Muscle layer of duodenum (tissue), 2 donors: ENCODE measurements at regions not wholly inside any gene's neighbourhood (a gene's known extent, or its start where the extent isn't known, plus 50 kb on each side); places are given as distances from the start of the nearest gene placed in this dataset.
"Not testable (repeated sequence)": the region's sequence is repeated elsewhere in the genome, so short reads cannot be mapped to it uniquely, and the experiment has no call there.

Experiments
- H3K27ac ChIP-seq: one replicate; pipeline ENCODE4 v1.7.0; 2013; ENCODE audit warnings: mild to moderate bottlenecking, low read length
- H3K27me3 ChIP-seq: one replicate; pipeline ENCODE4 v1.7.0; 2013; ENCODE audit warnings: low read depth, mild to moderate bottlenecking, control low read depth, low read length
- H3K36me3 ChIP-seq, 2 donors: one replicate each; pipeline ENCODE4 v1.7.0; 2013; ENCODE audit warnings: low read length in 2 of 2, control low read depth in 1 of 2, mild to moderate bottlenecking in 1 of 2; ENCODE audit not compliant: insufficient read depth in 2 of 2, control insufficient read depth in 1 of 2
- H3K4me1 ChIP-seq, 2 donors: one replicate each; pipeline ENCODE4 v1.7.0; 2013; ENCODE audit warnings: low read length in 2 of 2, mild to moderate bottlenecking in 2 of 2, control low read depth in 1 of 2, moderate library complexity in 1 of 2; ENCODE audit not compliant: insufficient read depth in 2 of 2, control insufficient read depth in 1 of 2
- H3K4me3 ChIP-seq, 2 donors: one replicate each; pipeline ENCODE4 v1.7.0; 2013; ENCODE audit warnings: low read length in 2 of 2, low read depth in 1 of 2, mild to moderate bottlenecking in 1 of 2
- H3K9me3 ChIP-seq, 2 donors: one replicate each; pipeline ENCODE4 v1.7.0; 2013; ENCODE audit warnings: low read length in 2 of 2, control low read depth in 1 of 2, mild to moderate bottlenecking in 1 of 2; ENCODE audit not compliant: control insufficient read depth in 1 of 2
- donor health status: healthy.

GRCh38 chr2:18950361-18950851 lies 361.0 kb upstream of the NT5C1B start:
- Histone ChIP-seq H3K36me3 (no peaks in the 10 kb centered on the region), H3K4me1 (peaks cover 0 to 12% of the 10 kb centered on the region in 2 donors), H3K27me3 (no peaks in the 10 kb centered on the region), H3K27ac (peak overlapping the region; percentile 2), H3K9me3 (no peaks in the 10 kb centered on the region), H3K4me3 (no peak overlapping the region)

GRCh38 chr2:18949871-18950270 lies 360.5 kb upstream of the NT5C1B start:
- peaks cover 0 to 12% of the 10 kb centered on the region in 2 donors for H3K4me1 ChIP-seq
- H3K27ac ChIP-seq = peak overlapping the region; percentile 2
- H3K4me3 ChIP-seq = no peak overlapping the region
- H3K36me3 ChIP-seq = no peaks in the 10 kb centered on the region
- no peaks in the 10 kb centered on the region for H3K9me3 ChIP-seq
- H3K27me3 ChIP-seq = no peaks in the 10 kb centered on the region

GRCh38 chr2:18940184-18940583 lies 350.8 kb upstream of the NT5C1B start:
- Histone ChIP-seq H3K27ac (no peak overlapping the region), H3K27me3 (no peaks in the 10 kb centered on the region), H3K9me3 (no peaks in the 10 kb centered on the region), H3K36me3 (no peaks in the 10 kb centered on the region), H3K4me3 (no peak overlapping the region), H3K4me1 (no peaks in the 10 kb centered on the region)

GRCh38 chr2:18939740-18940139 lies 350.4 kb upstream of the NT5C1B start:
- not testable (repeated sequence) for H3K27me3 ChIP-seq, H3K9me3 ChIP-seq, H3K4me3 ChIP-seq, H3K4me1 ChIP-seq, H3K27ac ChIP-seq, H3K36me3 ChIP-seq

- H3K4me1 ChIP-seq = peaks cover 0 to 6% of the 10 kb centered on the region in 2 donors
- no peak overlapping the region for H3K27ac ChIP-seq
- H3K27me3 ChIP-seq = no peaks in the 10 kb centered on the region
Measured at GRCh38 chr2:18934886-18935285, 345.5 kb upstream of the NT5C1B start.

GRCh38 chr2:18932853-18933252 lies 343.5 kb upstream of the NT5C1B start:
- H3K9me3 ChIP-seq = peaks cover 0 to 4% of the 10 kb centered on the region in 2 donors
- no peak overlapping the region for H3K27ac ChIP-seq
- no peaks in the 10 kb centered on the region for H3K27me3 ChIP-seq
- H3K36me3 ChIP-seq = no peaks in the 10 kb centered on the region
- H3K4me1 ChIP-seq = peaks cover 0 to 13% of the 10 kb centered on the region in 2 donors
- H3K4me3 ChIP-seq = no peak overlapping the region

More at GRCh38 chr2:18934886-18935285, 345.5 kb upstream of the NT5C1B start:
- Histone ChIP-seq H3K9me3 (peaks cover 0 to 4% of the 10 kb centered on the region in 2 donors), H3K4me3 (no peak overlapping the region), H3K36me3 (no peaks in the 10 kb centered on the region)

- Histone ChIP-seq H3K4me3 (no peak overlapping the region), H3K27me3 (no peaks in the 10 kb centered on the region), H3K27ac (no peak overlapping the region), H3K36me3 (no peaks in the 10 kb centered on the region), H3K9me3 (peaks cover 0 to 4% of the 10 kb centered on the region in 2 donors), H3K4me1 (peaks cover 0 to 15% of the 10 kb centered on the region in 2 donors)
Measured at GRCh38 chr2:18930971-18931370, 341.6 kb upstream of the NT5C1B start.

GRCh38 chr2:18927525-18928232 lies 338.3 kb upstream of the NT5C1B start:
- H3K27ac ChIP-seq = no peak overlapping the region
- H3K36me3 ChIP-seq = no peaks in the 10 kb centered on the region
- H3K4me1 ChIP-seq = peaks cover 0 to 26% of the 10 kb centered on the region in 2 donors
- no peak overlapping the region for H3K4me3 ChIP-seq
- no peaks in the 10 kb centered on the region for H3K9me3 ChIP-seq
- no peaks in the 10 kb centered on the region for H3K27me3 ChIP-seq

- Histone ChIP-seq H3K27ac (no peak overlapping the region), H3K9me3 (no peaks in the 10 kb centered on the region)
Measured at GRCh38 chr2:18926631-18927524, 337.5 kb upstream of the NT5C1B start.

GRCh38 chr2:18925296-18925695 lies 335.9 kb upstream of the NT5C1B start:
- H3K9me3 ChIP-seq = no peaks in the 10 kb centered on the region
- H3K4me3 ChIP-seq = no peak overlapping the region
- H3K36me3 ChIP-seq = no peaks in the 10 kb centered on the region
- H3K4me1 ChIP-seq = peaks cover 0 to 20% of the 10 kb centered on the region in 2 donors
- H3K27me3 ChIP-seq = no peaks in the 10 kb centered on the region
- no peak overlapping the region for H3K27ac ChIP-seq

More at GRCh38 chr2:18926631-18927524, 337.5 kb upstream of the NT5C1B start:
- no peaks in the 10 kb centered on the region for H3K36me3 ChIP-seq
- no peak overlapping the region for H3K4me3 ChIP-seq
- H3K4me1 ChIP-seq = peaks cover 0 to 26% of the 10 kb centered on the region in 2 donors
- H3K27me3 ChIP-seq = no peaks in the 10 kb centered on the region

- H3K36me3 ChIP-seq = no peaks in the 10 kb centered on the region
- no peaks in the 10 kb centered on the region for H3K9me3 ChIP-seq
- H3K27me3 ChIP-seq = no peaks in the 10 kb centered on the region
- no peak overlapping the region for H3K27ac ChIP-seq
- H3K4me1 ChIP-seq = peaks cover 0 to 20% of the 10 kb centered on the region in 2 donors
- no peak overlapping the region for H3K4me3 ChIP-seq
Measured at GRCh38 chr2:18924886-18925285, 335.5 kb upstream of the NT5C1B start.
